ENCODE measurements at regions not wholly inside any gene's neighbourhood (a gene's known extent, or its start where the extent isn't known, plus 50 kb on each side); places are given as distances from the start of the nearest gene placed in this dataset.
"Not testable (repeated sequence)": the region's sequence is repeated elsewhere in the genome, so short reads cannot be mapped to it uniquely, and the experiment has no call there.

DNA sequence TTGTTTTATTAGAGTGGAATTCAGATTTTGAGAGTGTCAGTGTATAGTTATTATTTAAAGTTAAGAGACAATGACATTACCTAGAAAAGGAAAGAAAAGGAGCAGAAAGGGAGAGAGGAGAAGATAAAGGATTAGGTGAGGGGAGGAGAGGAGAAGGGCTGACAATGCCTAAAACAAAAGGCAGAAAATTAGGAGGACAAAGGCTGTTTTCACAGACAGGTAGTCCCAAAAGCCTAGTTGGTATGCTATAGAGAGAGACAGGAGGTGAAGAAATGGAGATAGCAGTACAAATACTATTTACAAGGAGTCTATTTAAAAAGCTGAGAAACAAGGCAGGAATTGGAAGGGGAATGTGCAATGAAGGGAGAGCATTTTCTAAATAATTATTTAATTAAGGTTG is 409.4 kb upstream of the ADGRB3 start:
- Histone ChIP-seq H3K9me3 (ENCODE audit: low read length) (no peaks in the 10 kb centered on the region), H3K4me1 (ENCODE audit: insufficient read depth, low read length) (no peaks in the 10 kb centered on the region), H3F3A (ENCODE audit: low read length, unreplicated experiment) (no peaks in the 10 kb centered on the region), H3K27ac (ENCODE audit: low read length) (no peak overlapping the region), H3K9me2 (replicated peaks; ENCODE audit: low read length) (no peaks in the 10 kb centered on the region), H4K20me1 (ENCODE audit: low read length) (no peaks in the 10 kb centered on the region), H2AFZ (ENCODE audit: low read length) (no peak overlapping the region), H3K4me2 (ENCODE audit: low read length) (no peak overlapping the region), H3K4me3 (ENCODE audit: low read length) (no peak overlapping the region), H3K27me3 (ENCODE audit: low read length) (no peaks in the 10 kb centered on the region), H3K79me2 (ENCODE audit: low read length) (no peaks in the 10 kb centered on the region), H3K9ac (ENCODE audit: low read length) (no peak overlapping the region), H3K36me3 (ENCODE audit: low read depth, low read length) (no peaks in the 10 kb centered on the region)
- POLR2A ChIA-PET (ENCODE audit: unreplicated experiment), result no interaction called here
- TF ChIP-seq, protein P1, sequence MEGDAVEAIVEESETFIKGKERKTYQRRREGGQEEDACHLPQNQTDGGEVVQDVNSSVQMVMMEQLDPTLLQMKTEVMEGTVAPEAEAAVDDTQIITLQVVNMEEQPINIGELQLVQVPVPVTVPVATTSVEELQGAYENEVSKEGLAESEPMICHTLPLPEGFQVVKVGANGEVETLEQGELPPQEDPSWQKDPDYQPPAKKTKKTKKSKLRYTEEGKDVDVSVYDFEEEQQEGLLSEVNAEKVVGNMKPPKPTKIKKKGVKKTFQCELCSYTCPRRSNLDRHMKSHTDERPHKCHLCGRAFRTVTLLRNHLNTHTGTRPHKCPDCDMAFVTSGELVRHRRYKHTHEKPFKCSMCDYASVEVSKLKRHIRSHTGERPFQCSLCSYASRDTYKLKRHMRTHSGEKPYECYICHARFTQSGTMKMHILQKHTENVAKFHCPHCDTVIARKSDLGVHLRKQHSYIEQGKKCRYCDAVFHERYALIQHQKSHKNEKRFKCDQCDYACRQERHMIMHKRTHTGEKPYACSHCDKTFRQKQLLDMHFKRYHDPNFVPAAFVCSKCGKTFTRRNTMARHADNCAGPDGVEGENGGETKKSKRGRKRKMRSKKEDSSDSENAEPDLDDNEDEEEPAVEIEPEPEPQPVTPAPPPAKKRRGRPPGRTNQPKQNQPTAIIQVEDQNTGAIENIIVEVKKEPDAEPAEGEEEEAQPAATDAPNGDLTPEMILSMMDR (conservative IDR thresholded peaks at IDR 0.05; ENCODE audit: low read depth, low read length), result no peak
- no peak for TF ChIP-seq EZH2 (IDR thresholded peaks at IDR 0.05; ENCODE audit: low read length, unreplicated experiment)
- TF ChIP-seq EZH2phosphoT487 (IDR thresholded peaks at IDR 0.05; ENCODE audit: borderline replicate concordance, low read length), result no peak
- ATAC-seq (no peak), DNase-seq (no peak)
- BruUV-seq (replicated peaks), result no TSS peak
- intact Hi-C loops (cut with micrococcal nuclease), result loop anchor here (2.0 kb wide), 1 partner anchor 1159 kb away; no protein-coding TSS in a partner anchor
- CTCF ChIA-PET, result interaction anchor here (0.7 kb wide), 1 partner anchor 10 kb away, joined by 3 read pairs; no protein-coding TSS in a partner anchor

DNA sequence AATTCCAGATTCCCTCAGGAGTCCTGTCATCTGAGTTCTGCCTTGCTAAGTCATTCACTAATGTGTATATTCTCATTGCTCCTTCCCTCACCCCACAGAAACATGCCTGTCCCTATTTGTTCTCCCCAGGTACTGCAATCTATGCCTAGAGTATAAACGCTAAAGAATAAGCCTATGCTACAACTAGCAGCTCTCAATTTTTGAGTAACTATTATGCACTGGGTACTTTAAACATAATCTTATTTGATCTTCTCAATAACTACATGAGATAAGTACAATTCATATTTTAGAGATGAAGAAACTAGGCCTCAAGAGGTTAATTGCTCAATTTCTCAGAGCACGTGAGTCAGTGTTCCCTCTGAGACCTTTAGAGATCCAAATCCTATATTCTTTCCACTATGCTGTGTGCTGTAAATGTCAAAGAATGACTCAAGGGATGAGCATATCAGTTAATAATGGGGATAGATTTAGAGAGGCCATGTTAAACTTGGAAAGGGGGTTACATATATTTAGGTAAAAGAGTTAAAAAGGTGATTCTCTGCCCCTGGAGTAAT is 423.8 kb upstream of the ADGRB3 start:
- no peak overlapping the region for H3K4me2 ChIP-seq (ENCODE audit: low read length)
- no peaks in the 10 kb centered on the region for H3K36me3 ChIP-seq (ENCODE audit: low read depth, low read length)
- H3F3A ChIP-seq (ENCODE audit: low read length, unreplicated experiment), result no peaks in the 10 kb centered on the region
- POLR2A ChIA-PET (ENCODE audit: unreplicated experiment), result no interaction called here
- TF ChIP-seq, protein P1 (conservative IDR thresholded peaks at IDR 0.05; ENCODE audit: low read depth, low read length), result no peak
- intact Hi-C loops (cut with micrococcal nuclease), result no loop called here
- BruUV-seq (replicated peaks), result no TSS peak
- no peaks in the 10 kb centered on the region for H3K9me2 ChIP-seq (replicated peaks; ENCODE audit: low read length)
- H4K20me1 ChIP-seq (ENCODE audit: low read length), result no peaks in the 10 kb centered on the region
- H3K4me1 ChIP-seq (ENCODE audit: insufficient read depth, low read length), result no peaks in the 10 kb centered on the region
- no peaks in the 10 kb centered on the region for H3K27me3 ChIP-seq (ENCODE audit: low read length)
- no peak overlapping the region for H3K27ac ChIP-seq (ENCODE audit: low read length)
- DNase-seq (no peak), ATAC-seq (no peak)
- CTCF ChIA-PET, result no interaction called here
- H3K4me3 ChIP-seq (ENCODE audit: low read length), result no peak overlapping the region
- no peak overlapping the region for H2AFZ ChIP-seq (ENCODE audit: low read length)
- H3K79me2 ChIP-seq (ENCODE audit: low read length), result no peaks in the 10 kb centered on the region
- no peak overlapping the region for H3K9ac ChIP-seq (ENCODE audit: low read length)
- H3K9me3 ChIP-seq (ENCODE audit: low read length), result no peaks in the 10 kb centered on the region

- H3K36me3 ChIP-seq (ENCODE audit: low read depth, low read length); ATAC-seq; BruUV-seq (replicated peaks); POLR2A ChIA-PET (ENCODE audit: unreplicated experiment); H4K20me1 ChIP-seq (ENCODE audit: low read length); H3K4me2 ChIP-seq (ENCODE audit: low read length); H3K9me2 ChIP-seq (replicated peaks; ENCODE audit: low read length); H3K27ac ChIP-seq (ENCODE audit: low read length); intact Hi-C loops (cut with micrococcal nuclease); H2AFZ ChIP-seq (ENCODE audit: low read length); CTCF ChIA-PET; H3K4me3 ChIP-seq (ENCODE audit: low read length); H3K9me3 ChIP-seq (ENCODE audit: low read length); H3F3A ChIP-seq (ENCODE audit: low read length, unreplicated experiment); H3K79me2 ChIP-seq (ENCODE audit: low read length); H3K27me3 ChIP-seq (ENCODE audit: low read length); H3K9ac ChIP-seq (ENCODE audit: low read length); DNase-seq; H3K4me1 ChIP-seq (ENCODE audit: insufficient read depth, low read length): not testable (repeated sequence)
Measured at GRCh38 chr6:68207612-68208011, 427.5 kb upstream of the ADGRB3 start.
